Stimulated activated naive CD8-positive, alpha-beta T cell treated with anti-CD3 and anti-CD28 coated beads, Interleukin-15, Interleukin-2, amounts not matched to agents 100 ng/mL and 50 ng/mL, for 24 hours (primary cell): ENCODE measurements at regions not wholly inside any gene's neighbourhood (a gene's known extent, or its start where the extent isn't known, plus 50 kb on each side); places are given as distances from the start of the nearest gene placed in this dataset.
"Not testable (repeated sequence)": the region's sequence is repeated elsewhere in the genome, so short reads cannot be mapped to it uniquely, and the experiment has no call there.

Source experiments
- H3K27ac Mint-ChIP-seq: one replicate; pipeline ENCODE4 v1.8.0; 2021; ENCODE audit warnings: mild to moderate bottlenecking, mixed read lengths
- H3K27me3 Mint-ChIP-seq: one replicate; pipeline ENCODE4 v1.8.0; 2021; ENCODE audit warnings: mixed read lengths
- H3K36me3 Mint-ChIP-seq: one replicate; pipeline ENCODE4 v1.8.0; 2021; ENCODE audit warnings: low read depth, mixed read lengths
- H3K4me1 Mint-ChIP-seq: one replicate; pipeline ENCODE4 v1.8.0; 2021; ENCODE audit warnings: low read depth, mixed read lengths
- H3K4me3 Mint-ChIP-seq: one replicate; pipeline ENCODE4 v1.8.0; 2021; ENCODE audit warnings: mild to moderate bottlenecking, mixed read lengths
- H3K9me3 Mint-ChIP-seq: one replicate; pipeline ENCODE4 v1.8.0; 2021; ENCODE audit warnings: mixed read lengths

- Mint-ChIP-seq H3K4me1 (no peaks in the 10 kb centered on the region), H3K36me3 (no peaks in the 10 kb centered on the region), H3K4me3 (no peak overlapping the region), H3K27ac (no peak overlapping the region), H3K27me3 (peaks cover 28% of the 10 kb centered on the region), H3K9me3 (no peaks in the 10 kb centered on the region)
Measured at GRCh38 chr2:176415174-176415895, 146.1 kb downstream of the MTX2 start.

GRCh38 chr2:176415937-176416499 is 146.8 kb downstream of the MTX2 start:
- H3K9me3 Mint-ChIP-seq, result no peaks in the 10 kb centered on the region
- no peak overlapping the region for H3K4me3 Mint-ChIP-seq
- no peaks in the 10 kb centered on the region for H3K36me3 Mint-ChIP-seq
- peaks cover 28% of the 10 kb centered on the region for H3K27me3 Mint-ChIP-seq
- H3K27ac Mint-ChIP-seq, result no peak overlapping the region
- H3K4me1 Mint-ChIP-seq, result no peaks in the 10 kb centered on the region

- peaks cover 12% of the 10 kb centered on the region for H3K27me3 Mint-ChIP-seq
- no peak overlapping the region for H3K4me3 Mint-ChIP-seq
- H3K27ac Mint-ChIP-seq, result no peak overlapping the region
- H3K4me1 Mint-ChIP-seq, result no peaks in the 10 kb centered on the region
- H3K36me3 Mint-ChIP-seq, result no peaks in the 10 kb centered on the region
- no peaks in the 10 kb centered on the region for H3K9me3 Mint-ChIP-seq
Measured at GRCh38 chr2:176418768-176419167, 149.5 kb downstream of the MTX2 start.

- Mint-ChIP-seq H3K4me3 (no peak overlapping the region), H3K9me3 (no peaks in the 10 kb centered on the region), H3K27ac (no peak overlapping the region), H3K36me3 (no peaks in the 10 kb centered on the region), H3K27me3 (peaks cover 15% of the 10 kb centered on the region), H3K4me1 (no peaks in the 10 kb centered on the region)
Measured at GRCh38 chr2:176419591-176420071, 150.4 kb downstream of the MTX2 start.

GRCh38 chr2:176421297-176422050 is 152.2 kb downstream of the MTX2 start:
- H3K4me1 Mint-ChIP-seq, result no peaks in the 10 kb centered on the region
- H3K9me3 Mint-ChIP-seq, result no peaks in the 10 kb centered on the region
- no peak overlapping the region for H3K27ac Mint-ChIP-seq
- H3K27me3 Mint-ChIP-seq, result peaks cover 12% of the 10 kb centered on the region
- no peak overlapping the region for H3K4me3 Mint-ChIP-seq
- H3K36me3 Mint-ChIP-seq, result no peaks in the 10 kb centered on the region

- Mint-ChIP-seq H3K27me3 (peaks cover 16% of the 10 kb centered on the region), H3K27ac (no peak overlapping the region), H3K4me1 (no peaks in the 10 kb centered on the region), H3K9me3 (no peaks in the 10 kb centered on the region), H3K4me3 (no peak overlapping the region), H3K36me3 (no peaks in the 10 kb centered on the region)
Measured at GRCh38 chr2:176423819-176424218, 154.6 kb downstream of the MTX2 start.

GRCh38 chr2:176424746-176425145 is 155.5 kb downstream of the MTX2 start:
- H3K36me3 Mint-ChIP-seq, result no peaks in the 10 kb centered on the region
- H3K27me3 Mint-ChIP-seq, result peaks cover 16% of the 10 kb centered on the region
- H3K4me1 Mint-ChIP-seq, result no peaks in the 10 kb centered on the region
- H3K27ac Mint-ChIP-seq, result no peak overlapping the region
- no peak overlapping the region for H3K4me3 Mint-ChIP-seq
- H3K9me3 Mint-ChIP-seq, result no peaks in the 10 kb centered on the region

- Mint-ChIP-seq H3K4me3 (no peak overlapping the region), H3K36me3 (no peaks in the 10 kb centered on the region), H3K27me3 (peaks cover 16% of the 10 kb centered on the region), H3K9me3 (no peaks in the 10 kb centered on the region), H3K4me1 (no peaks in the 10 kb centered on the region), H3K27ac (no peak overlapping the region)
Measured at GRCh38 chr2:176427549-176427948, 158.3 kb downstream of the MTX2 start.

GRCh38 chr2:176428944-176429469 is 159.8 kb downstream of the MTX2 start:
- peaks cover 29% of the 10 kb centered on the region for H3K27me3 Mint-ChIP-seq
- H3K4me1 Mint-ChIP-seq, H3K36me3 Mint-ChIP-seq, H3K9me3 Mint-ChIP-seq, H3K27ac Mint-ChIP-seq, H3K4me3 Mint-ChIP-seq: not testable (repeated sequence)

- H3K9me3 Mint-ChIP-seq, result peaks cover 4% of the 10 kb centered on the region
- no peaks in the 10 kb centered on the region for H3K36me3 Mint-ChIP-seq
- H3K27me3 Mint-ChIP-seq, result peaks cover 35% of the 10 kb centered on the region
- no peaks in the 10 kb centered on the region for H3K4me1 Mint-ChIP-seq
- no peak overlapping the region for H3K4me3 Mint-ChIP-seq
- no peak overlapping the region for H3K27ac Mint-ChIP-seq
Measured at GRCh38 chr2:176432434-176432833, 163.2 kb downstream of the MTX2 start.

GRCh38 chr2:176435729-176436128 is 166.5 kb downstream of the MTX2 start:
- Mint-ChIP-seq H3K4me3 (no peak overlapping the region), H3K4me1 (no peaks in the 10 kb centered on the region), H3K27ac (no peak overlapping the region), H3K27me3 (peaks cover 31% of the 10 kb centered on the region), H3K36me3 (no peaks in the 10 kb centered on the region), H3K9me3 (peaks cover 4% of the 10 kb centered on the region)

GRCh38 chr2:176443946-176444345 is 174.7 kb downstream of the MTX2 start:
- peaks cover 11% of the 10 kb centered on the region for H3K27me3 Mint-ChIP-seq
- H3K27ac Mint-ChIP-seq, result no peak overlapping the region
- no peaks in the 10 kb centered on the region for H3K4me1 Mint-ChIP-seq
- H3K9me3 Mint-ChIP-seq, result no peaks in the 10 kb centered on the region
- H3K4me3 Mint-ChIP-seq, result no peak overlapping the region
- H3K36me3 Mint-ChIP-seq, result no peaks in the 10 kb centered on the region

- Mint-ChIP-seq H3K36me3 (no peaks in the 10 kb centered on the region), H3K27me3 (peaks cover 11% of the 10 kb centered on the region), H3K4me3 (no peak overlapping the region), H3K27ac (no peak overlapping the region), H3K9me3 (no peaks in the 10 kb centered on the region), H3K4me1 (no peaks in the 10 kb centered on the region)
Measured at GRCh38 chr2:176445956-176446355, 176.7 kb downstream of the MTX2 start.

GRCh38 chr2:176446718-176447414 is 177.6 kb downstream of the MTX2 start:
- Mint-ChIP-seq H3K27me3 (peaks cover 11% of the 10 kb centered on the region), H3K36me3 (no peaks in the 10 kb centered on the region), H3K9me3 (no peaks in the 10 kb centered on the region), H3K4me3 (no peak overlapping the region), H3K27ac (no peak overlapping the region), H3K4me1 (no peaks in the 10 kb centered on the region)

GRCh38 chr2:176447616-176448015 is 178.4 kb downstream of the MTX2 start:
- Mint-ChIP-seq H3K36me3 (no peaks in the 10 kb centered on the region), H3K27ac (no peak overlapping the region), H3K4me1 (no peaks in the 10 kb centered on the region), H3K9me3 (no peaks in the 10 kb centered on the region), H3K4me3 (no peak overlapping the region), H3K27me3 (peaks cover 4% of the 10 kb centered on the region)
